PC-3 (cell line): ENCODE measurements at regions not wholly inside any gene's neighbourhood (a gene's known extent, or its start where the extent isn't known, plus 50 kb on each side); places are given as distances from the start of the nearest gene placed in this dataset.

Experiments used
- EZH2 ChIP-seq: fragments of 300-600 bp; sonication (generic); IDR thresholded peaks from one replicate; pipeline ENCODE4 v1.6.1; 2017; ENCODE audit warnings: antibody characterized with exemption, mild to moderate bottlenecking, low read length; ENCODE audit not compliant: unreplicated experiment
- EZH2phosphoT487 ChIP-seq: fragments of 300-600 bp; sonication (generic); IDR thresholded peaks from 2 replicates; pipeline ENCODE4 v1.6.1; 2018; ENCODE audit warnings: mild to moderate bottlenecking, antibody characterized with exemption, low read length, borderline replicate concordance
- TF ChIP-seq, protein P1 (sequence below): fragments of 300-600 bp; sonication (generic); conservative IDR thresholded peaks from 2 replicates; pipeline ENCODE4 v1.5.1; 2017; ENCODE audit warnings: antibody characterized with exemption, low read depth, mild to moderate bottlenecking, low read length

DNA sequence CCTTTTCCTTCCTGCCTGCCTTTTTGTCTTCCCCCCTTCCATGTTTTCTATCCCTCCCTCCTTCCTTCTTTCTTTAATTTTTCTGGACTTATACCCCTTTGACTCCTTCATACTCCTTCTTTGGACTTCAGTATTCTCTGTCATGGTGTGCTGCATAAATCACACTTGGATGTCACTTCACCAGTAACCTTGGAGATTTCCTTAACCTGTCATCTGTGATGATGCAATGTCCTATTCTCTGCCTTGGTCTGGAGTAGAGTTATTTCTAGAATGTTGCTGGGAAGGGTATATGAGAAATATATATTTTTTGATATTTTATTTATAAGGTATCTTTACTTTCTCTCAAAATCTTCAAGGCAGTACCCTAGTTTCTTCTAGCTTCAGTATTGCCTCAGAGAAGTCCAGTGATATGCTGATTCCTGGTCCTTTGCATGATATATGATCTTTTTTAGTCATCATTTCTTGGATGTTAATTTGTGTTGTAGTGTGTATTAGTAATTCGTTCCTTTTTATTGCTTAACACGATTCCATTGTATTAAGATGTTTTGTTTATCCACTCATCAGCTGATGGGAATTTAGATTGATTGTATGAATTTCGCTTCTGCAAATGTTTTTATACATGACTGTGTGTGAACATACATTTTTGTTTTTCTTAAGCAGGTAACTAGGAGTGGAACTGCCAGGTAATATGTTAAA is 206.9 kb upstream of the MBL2 start:
- TF ChIP-seq, protein P1, sequence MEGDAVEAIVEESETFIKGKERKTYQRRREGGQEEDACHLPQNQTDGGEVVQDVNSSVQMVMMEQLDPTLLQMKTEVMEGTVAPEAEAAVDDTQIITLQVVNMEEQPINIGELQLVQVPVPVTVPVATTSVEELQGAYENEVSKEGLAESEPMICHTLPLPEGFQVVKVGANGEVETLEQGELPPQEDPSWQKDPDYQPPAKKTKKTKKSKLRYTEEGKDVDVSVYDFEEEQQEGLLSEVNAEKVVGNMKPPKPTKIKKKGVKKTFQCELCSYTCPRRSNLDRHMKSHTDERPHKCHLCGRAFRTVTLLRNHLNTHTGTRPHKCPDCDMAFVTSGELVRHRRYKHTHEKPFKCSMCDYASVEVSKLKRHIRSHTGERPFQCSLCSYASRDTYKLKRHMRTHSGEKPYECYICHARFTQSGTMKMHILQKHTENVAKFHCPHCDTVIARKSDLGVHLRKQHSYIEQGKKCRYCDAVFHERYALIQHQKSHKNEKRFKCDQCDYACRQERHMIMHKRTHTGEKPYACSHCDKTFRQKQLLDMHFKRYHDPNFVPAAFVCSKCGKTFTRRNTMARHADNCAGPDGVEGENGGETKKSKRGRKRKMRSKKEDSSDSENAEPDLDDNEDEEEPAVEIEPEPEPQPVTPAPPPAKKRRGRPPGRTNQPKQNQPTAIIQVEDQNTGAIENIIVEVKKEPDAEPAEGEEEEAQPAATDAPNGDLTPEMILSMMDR, result no peak
- no peak for TF ChIP-seq EZH2
- TF ChIP-seq EZH2phosphoT487, result no peak
